Activated CD4-positive, alpha-beta memory T cell treated with anti-CD3 and anti-CD28 coated beads, Interleukin-2, amount 10 ng/mL, durations not matched to agents 7 days and 5 days (primary cell): ENCODE measurements at regions not wholly inside any gene's neighbourhood (a gene's known extent, or its start where the extent isn't known, plus 50 kb on each side); places are given as distances from the start of the nearest gene placed in this dataset.
"Not testable (repeated sequence)": the region's sequence is repeated elsewhere in the genome, so short reads cannot be mapped to it uniquely, and the experiment has no call there.

Source experiments
- CTCF ChIA-PET: fragments of 350-600 bp; sonication (Branson Sonifier 250); formaldehyde crosslinking; loops from one replicate; lab custom pipeline; 2021; ENCODE audit warnings: antibody characterized with exemption, inconsistent platforms; lab: Charles Lee
- POLR2A ChIA-PET: fragments of 350-600 bp; sonication (Branson Sonifier 250); formaldehyde crosslinking; loops from one replicate; lab custom pipeline; 2021; ENCODE audit warnings: antibody characterized with exemption; lab: Charles Lee
- DNase-seq: peaks from one replicate; pipeline ENCODE4 v3.0.0-alpha.2; 2020
- H3K27ac Mint-ChIP-seq: one replicate; pipeline ENCODE4 v1.8.0; 2021; ENCODE audit warnings: mild to moderate bottlenecking, mixed read lengths
- H3K27me3 Mint-ChIP-seq: one replicate; pipeline ENCODE4 v1.8.0; 2021; ENCODE audit warnings: mixed read lengths
- H3K36me3 Mint-ChIP-seq: one replicate; pipeline ENCODE4 v1.8.0; 2021; ENCODE audit warnings: low read depth, mixed read lengths
- H3K4me1 Mint-ChIP-seq: one replicate; pipeline ENCODE4 v1.8.0; 2021; ENCODE audit warnings: mixed read lengths
- H3K4me3 Mint-ChIP-seq: one replicate; pipeline ENCODE4 v1.8.0; 2021; ENCODE audit warnings: mild to moderate bottlenecking, mixed read lengths
- H3K9me3 Mint-ChIP-seq: one replicate; pipeline ENCODE4 v1.8.0; 2021; ENCODE audit warnings: mixed read lengths

DNA sequence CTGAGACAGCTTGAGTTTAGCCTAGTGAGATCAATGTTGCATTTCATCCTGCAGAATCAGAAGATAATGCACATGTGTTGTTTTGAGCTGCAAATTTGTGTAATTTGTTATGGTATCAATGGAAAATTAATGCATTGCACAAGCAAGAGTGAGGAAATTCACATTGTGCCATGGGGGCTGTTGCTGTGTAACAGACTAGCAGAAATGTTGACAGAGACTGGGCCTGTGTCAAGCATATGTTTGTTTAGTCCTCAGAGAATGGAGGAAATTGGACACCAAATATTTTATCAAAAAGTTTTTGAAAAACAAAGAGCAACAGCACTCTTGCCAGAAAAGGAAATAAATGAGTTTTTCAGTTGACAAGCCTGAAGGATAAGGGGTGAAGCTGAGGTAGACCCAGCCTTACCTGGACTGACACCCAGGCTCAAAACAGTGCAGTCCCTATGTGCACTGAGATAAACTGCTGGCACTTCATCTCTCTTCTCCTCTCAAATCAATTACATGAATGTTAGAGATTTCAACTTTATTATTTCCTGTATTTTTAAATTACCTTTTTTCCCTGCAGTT lies 1150.0 kb downstream of the FSCB start:
- ChIA-PET POLR2A (no interaction called here), CTCF (no interaction called here)
- Mint-ChIP-seq H3K27me3 (no peaks in the 10 kb centered on the region), H3K27ac (no peak overlapping the region), H3K36me3 (no peaks in the 10 kb centered on the region), H3K9me3 (peaks cover 2% of the 10 kb centered on the region), H3K4me1 (no peaks in the 10 kb centered on the region), H3K4me3 (no peak overlapping the region)
- no peak for DNase-seq

DNA sequence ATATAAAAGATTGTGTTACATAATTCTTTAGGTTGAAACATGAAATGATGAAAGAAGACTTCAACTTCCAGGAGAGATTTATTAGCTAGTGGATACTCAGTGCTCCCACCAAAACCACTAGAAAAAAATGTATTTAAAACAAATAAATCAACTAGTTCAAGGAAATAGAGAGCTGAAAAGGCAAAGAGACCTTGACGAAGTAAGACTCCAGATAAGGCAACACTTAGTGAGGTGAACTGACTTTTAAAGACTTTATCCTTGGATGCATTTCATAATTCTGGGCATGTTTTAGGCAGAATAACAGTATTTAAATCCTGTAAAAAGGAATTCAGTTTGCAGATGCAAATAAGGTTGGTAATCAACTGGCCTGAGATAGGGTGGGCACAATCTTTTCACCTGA lies 1150.7 kb downstream of the FSCB start:
- DNase-seq: no peak
- peaks cover 2% of the 10 kb centered on the region for H3K9me3 Mint-ChIP-seq
- no peak overlapping the region for H3K27ac Mint-ChIP-seq
- H3K4me3 Mint-ChIP-seq: no peak overlapping the region
- H3K4me1 Mint-ChIP-seq: no peaks in the 10 kb centered on the region
- ChIA-PET CTCF (no interaction called here), POLR2A (no interaction called here)
- no peaks in the 10 kb centered on the region for H3K36me3 Mint-ChIP-seq
- no peaks in the 10 kb centered on the region for H3K27me3 Mint-ChIP-seq

DNA sequence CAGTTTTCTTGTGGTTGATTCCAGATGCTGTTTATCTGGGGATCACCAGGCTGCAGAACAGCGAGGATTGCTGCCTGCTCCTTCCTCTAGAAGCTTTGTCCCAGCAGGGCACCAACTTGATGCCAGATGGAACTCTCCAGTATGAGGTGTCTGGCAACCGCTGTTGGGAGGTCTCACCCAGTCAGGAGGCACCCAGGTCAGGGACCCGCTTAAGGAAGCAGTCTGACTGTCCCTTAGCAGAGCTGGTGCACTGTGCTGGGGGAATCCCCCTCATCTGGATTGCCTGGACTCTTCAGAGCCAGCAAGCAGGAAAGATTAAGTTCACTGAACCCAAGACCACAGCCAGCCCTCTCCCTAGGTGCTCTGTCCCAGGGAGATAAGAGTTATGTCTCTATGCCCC lies 1165.2 kb downstream of the FSCB start:
- no peaks in the 10 kb centered on the region for H3K27me3 Mint-ChIP-seq
- no peak for DNase-seq
- H3K36me3 Mint-ChIP-seq: no peaks in the 10 kb centered on the region
- ChIA-PET CTCF (no interaction called here), POLR2A (interaction anchor here (0.5 kb wide), 1 partner anchor 32 kb away, joined by 3 read pairs; no protein-coding TSS in a partner anchor)
- H3K27ac Mint-ChIP-seq: no peak overlapping the region
- no peaks in the 10 kb centered on the region for H3K4me1 Mint-ChIP-seq
- peaks cover 16% of the 10 kb centered on the region for H3K9me3 Mint-ChIP-seq
- no peak overlapping the region for H3K4me3 Mint-ChIP-seq

DNA sequence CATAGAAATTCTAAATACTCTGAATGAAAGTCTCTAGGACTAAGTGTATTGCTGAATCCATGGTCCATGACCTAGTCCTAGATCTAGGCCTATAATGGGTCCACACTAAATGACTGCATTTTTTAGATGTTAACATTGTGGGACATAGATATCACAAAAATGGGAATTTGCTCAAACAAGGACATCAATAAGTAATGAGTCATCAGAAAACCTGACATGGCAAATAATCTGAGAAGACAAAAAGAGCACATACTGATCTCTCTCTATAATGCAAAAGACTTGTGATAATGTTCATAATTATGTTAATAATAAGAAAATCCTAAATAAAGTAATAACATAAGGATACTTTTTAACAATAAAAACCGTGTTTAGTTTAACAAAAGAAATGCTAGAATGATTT lies 1168.4 kb downstream of the FSCB start:
- POLR2A ChIA-PET: no interaction called here
- Mint-ChIP-seq H3K4me3 (no peak overlapping the region), H3K27me3 (no peaks in the 10 kb centered on the region), H3K4me1 (no peaks in the 10 kb centered on the region), H3K9me3 (peaks cover 12% of the 10 kb centered on the region), H3K36me3 (no peaks in the 10 kb centered on the region), H3K27ac (no peak overlapping the region)
- CTCF ChIA-PET: no interaction called here
- DNase-seq: no peak

DNA sequence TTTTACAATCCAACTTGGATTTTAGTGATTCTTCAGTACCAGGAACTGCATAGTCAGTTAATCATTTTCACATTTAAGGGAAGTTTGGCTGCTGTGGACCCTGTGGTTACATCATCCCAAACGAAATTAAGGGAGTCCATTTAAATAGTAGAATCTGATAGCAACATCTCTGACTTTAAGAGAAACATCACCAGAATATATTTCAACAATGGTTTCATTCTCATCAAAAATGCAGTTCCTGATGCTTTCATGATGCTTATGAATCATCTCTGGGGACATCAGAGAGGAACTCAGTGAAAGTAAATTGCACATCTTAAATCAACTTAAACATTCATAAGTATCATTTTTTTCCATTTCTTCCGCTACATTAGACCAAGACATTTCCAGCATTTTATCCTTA lies 1170.7 kb downstream of the FSCB start:
- ChIA-PET CTCF (no interaction called here), POLR2A (no interaction called here)
- no peak for DNase-seq
- H3K36me3 Mint-ChIP-seq: no peaks in the 10 kb centered on the region
- H3K27me3 Mint-ChIP-seq: no peaks in the 10 kb centered on the region
- H3K4me1 Mint-ChIP-seq: no peaks in the 10 kb centered on the region
- H3K9me3 Mint-ChIP-seq: peaks cover 8% of the 10 kb centered on the region
- H3K27ac Mint-ChIP-seq: no peak overlapping the region
- no peak overlapping the region for H3K4me3 Mint-ChIP-seq

DNA sequence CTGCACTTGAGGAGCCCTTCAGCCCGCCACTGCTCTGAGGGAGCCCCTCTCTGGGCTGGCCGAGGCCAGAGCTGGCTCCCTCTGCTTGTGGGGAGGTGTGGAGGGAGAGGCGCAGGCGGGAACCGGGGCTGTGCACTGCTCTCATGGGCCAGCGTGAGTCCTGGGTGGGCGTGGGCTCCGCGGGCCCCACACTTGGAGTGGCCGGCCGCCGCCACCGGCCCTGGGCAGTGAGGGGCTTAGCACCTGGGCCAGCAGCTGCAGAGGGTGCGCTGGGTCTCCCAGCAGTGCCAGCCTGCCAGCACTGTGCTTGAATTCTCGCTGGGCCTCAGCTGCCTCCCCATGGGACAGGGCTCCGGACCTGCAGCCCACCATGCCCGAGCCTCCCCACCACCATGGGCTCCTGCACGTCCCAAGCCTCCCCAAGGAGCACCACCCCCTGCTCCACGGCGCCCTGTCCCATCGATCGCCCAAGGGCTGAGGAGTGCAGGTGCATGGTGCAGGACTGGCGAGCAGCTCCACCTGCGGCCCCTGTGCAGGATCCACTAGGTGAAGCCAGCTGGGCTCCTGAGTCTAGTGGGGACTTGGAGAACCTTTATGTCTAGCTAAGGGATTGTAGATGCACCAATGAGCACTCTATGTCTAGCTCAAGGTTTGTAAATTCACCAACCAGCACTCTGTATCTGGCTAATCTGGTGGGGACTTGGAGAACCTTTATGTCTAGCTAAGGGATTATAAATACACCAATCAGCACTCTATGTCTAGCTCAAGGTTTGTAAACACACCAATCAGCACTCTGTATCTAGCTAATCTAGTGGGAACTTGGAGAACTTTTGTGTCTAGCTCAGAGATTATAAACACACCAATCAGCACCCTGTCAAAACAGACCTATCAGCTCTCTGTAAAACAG lies 1180.3 kb downstream of the FSCB start:
- H3K4me3 Mint-ChIP-seq, DNase-seq, H3K9me3 Mint-ChIP-seq, H3K36me3 Mint-ChIP-seq, H3K27me3 Mint-ChIP-seq, H3K4me1 Mint-ChIP-seq, POLR2A ChIA-PET, H3K27ac Mint-ChIP-seq: not testable (repeated sequence)
- CTCF ChIA-PET: interaction anchor here (0.6 kb wide), 1 partner anchor 24 kb away, joined by 4 read pairs; no protein-coding TSS in a partner anchor

DNA sequence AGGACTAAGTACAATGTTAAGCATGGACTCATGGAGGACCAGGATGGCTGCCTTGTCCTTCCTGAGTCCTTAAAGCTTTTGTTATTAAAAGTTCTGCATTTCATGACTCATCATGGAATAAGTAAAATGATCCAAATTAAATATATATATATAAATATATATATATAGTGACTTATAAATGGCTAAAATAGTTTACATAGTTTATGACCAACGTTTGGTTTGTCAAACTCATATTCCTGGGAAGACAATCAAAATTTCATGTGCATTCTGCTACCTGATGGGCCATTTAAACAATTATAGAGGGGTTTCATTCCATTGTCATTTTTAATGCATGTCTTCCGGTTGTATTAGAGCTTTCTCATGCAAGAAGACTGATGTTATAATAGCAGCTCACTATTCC lies 1190.7 kb downstream of the FSCB start:
- Mint-ChIP-seq H3K27me3 (no peaks in the 10 kb centered on the region), H3K36me3 (no peaks in the 10 kb centered on the region), H3K27ac (no peak overlapping the region), H3K4me1 (no peaks in the 10 kb centered on the region), H3K4me3 (no peak overlapping the region), H3K9me3 (peaks cover under 1% of the 10 kb centered on the region)
- ChIA-PET CTCF (no interaction called here), POLR2A (no interaction called here)
- DNase-seq: no peak

DNA sequence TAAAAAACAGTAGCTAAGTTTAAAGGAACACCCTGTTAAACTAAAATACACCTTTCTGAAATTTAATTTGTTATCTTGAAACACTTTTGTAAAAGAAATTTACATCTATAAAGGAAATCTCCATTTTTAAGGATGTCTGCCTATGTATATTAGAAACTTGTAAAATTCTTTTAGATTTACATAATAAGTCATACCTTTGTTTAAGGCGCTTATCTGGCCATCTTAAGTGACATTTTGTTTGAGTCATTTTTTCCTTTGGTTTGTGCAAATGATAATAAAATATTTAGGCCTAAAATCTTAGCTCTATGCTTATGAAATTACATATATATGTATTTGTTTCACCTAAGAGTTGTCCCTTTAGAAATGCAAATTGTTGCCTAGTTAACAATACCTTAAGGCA lies 1193.4 kb downstream of the FSCB start:
- H3K27ac Mint-ChIP-seq: no peak overlapping the region
- no peaks in the 10 kb centered on the region for H3K4me1 Mint-ChIP-seq
- no peaks in the 10 kb centered on the region for H3K9me3 Mint-ChIP-seq
- H3K4me3 Mint-ChIP-seq: no peak overlapping the region
- CTCF ChIA-PET: no interaction called here
- no peak for DNase-seq
- no peaks in the 10 kb centered on the region for H3K36me3 Mint-ChIP-seq
- H3K27me3 Mint-ChIP-seq: no peaks in the 10 kb centered on the region
- POLR2A ChIA-PET: no interaction called here

DNA sequence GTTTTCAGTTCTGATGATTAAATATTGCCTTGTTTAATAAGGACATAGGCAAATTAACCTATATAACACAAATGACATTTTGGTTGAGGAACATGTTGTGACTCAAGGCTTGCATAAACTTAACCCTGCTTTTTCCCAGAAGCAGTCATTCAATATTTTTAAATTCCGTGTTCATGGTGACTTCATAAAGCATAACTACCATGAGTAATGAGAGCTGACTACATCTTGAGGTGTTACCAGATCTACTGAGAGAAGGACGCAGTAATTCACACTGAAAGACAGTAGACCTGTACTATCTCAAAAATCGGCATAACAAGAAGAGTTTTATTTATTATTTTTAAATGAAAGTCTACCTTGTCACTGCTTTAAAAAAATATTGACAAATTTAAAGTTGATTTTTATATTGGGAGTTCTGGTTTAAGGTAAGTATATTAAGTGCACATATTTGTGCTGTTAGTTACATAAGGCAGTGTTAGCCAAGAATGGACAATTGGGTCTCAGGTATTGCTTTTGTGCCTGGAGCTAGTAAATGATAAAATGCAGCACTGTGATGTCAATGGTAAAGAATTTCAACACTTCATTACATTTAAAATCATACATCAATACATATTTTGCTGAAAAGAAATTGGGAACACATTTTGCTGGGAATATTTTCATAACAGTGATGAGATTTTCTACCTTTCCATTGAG lies 1198.5 kb downstream of the FSCB start:
- Mint-ChIP-seq H3K27ac (no peak overlapping the region), H3K4me1 (no peaks in the 10 kb centered on the region), H3K9me3 (no peaks in the 10 kb centered on the region), H3K36me3 (no peaks in the 10 kb centered on the region), H3K4me3 (no peak overlapping the region), H3K27me3 (no peaks in the 10 kb centered on the region)
- CTCF ChIA-PET: no interaction called here
- POLR2A ChIA-PET: no interaction called here
- no peak for DNase-seq

DNA sequence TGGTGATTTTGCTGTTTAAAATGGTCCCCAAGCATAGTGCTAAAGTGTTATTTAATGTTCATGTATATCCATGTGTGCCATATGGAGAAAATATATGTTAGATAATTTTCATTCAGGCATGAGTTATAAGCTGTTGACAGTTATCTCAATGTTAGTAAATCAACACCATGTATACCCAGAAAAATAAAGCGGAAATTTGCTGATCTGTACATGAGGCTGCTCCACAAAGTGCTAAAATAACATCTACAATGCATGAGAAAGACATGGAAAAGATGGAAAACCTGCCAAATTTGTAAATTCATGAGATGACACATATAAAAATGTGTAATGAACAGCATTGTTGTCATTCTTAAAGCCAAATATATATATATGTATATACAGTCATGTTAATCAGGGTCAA lies 1199.2 kb downstream of the FSCB start:
- no peak overlapping the region for H3K27ac Mint-ChIP-seq
- H3K36me3 Mint-ChIP-seq: no peaks in the 10 kb centered on the region
- CTCF ChIA-PET: no interaction called here
- DNase-seq: no peak
- no peaks in the 10 kb centered on the region for H3K4me1 Mint-ChIP-seq
- H3K9me3 Mint-ChIP-seq: no peaks in the 10 kb centered on the region
- no peaks in the 10 kb centered on the region for H3K27me3 Mint-ChIP-seq
- POLR2A ChIA-PET: no interaction called here
- no peak overlapping the region for H3K4me3 Mint-ChIP-seq

DNA sequence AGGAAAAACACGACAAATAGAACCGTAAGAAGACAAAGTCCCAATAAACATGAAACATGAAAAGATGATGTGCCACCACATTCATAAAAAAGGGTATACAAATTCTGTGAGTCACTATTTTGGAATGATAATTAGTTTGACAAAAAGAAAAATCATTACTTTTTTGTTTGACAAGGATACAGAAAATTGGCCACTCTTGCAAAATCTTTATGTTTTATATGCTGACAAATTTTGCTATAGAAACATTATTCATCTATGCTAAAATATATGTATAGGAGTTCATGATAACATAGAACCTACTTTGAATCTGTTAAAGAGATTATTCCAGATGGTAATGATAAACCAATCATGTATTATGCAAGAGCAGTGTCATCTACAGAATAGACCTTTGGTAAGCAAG lies 1201.0 kb downstream of the FSCB start:
- Mint-ChIP-seq H3K9me3 (peaks cover 1% of the 10 kb centered on the region), H3K4me3 (no peak overlapping the region), H3K27me3 (no peaks in the 10 kb centered on the region), H3K27ac (no peak overlapping the region), H3K36me3 (no peaks in the 10 kb centered on the region), H3K4me1 (no peaks in the 10 kb centered on the region)
- no peak for DNase-seq
- ChIA-PET CTCF (no interaction called here), POLR2A (no interaction called here)

DNA sequence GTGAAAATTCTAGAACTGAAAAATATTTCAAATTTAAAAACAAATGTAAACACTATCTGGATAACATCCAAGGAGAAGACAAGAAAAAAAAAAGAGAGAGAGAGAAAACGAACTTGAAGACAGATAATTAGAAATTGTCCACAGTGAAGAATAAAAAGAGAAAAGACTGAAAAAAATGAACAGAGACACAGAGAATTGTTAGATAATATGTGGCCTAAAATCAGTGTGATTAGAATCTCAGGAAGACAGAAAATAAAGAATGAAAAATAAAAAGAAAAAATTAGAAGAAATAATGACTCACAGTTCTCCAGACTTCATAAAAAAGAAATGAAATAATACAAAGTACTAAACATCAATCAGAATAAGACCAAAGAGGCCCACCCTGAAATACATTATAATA lies 1209.3 kb downstream of the FSCB start:
- Mint-ChIP-seq H3K4me1 (no peaks in the 10 kb centered on the region), H3K27ac (no peak overlapping the region), H3K27me3 (no peaks in the 10 kb centered on the region), H3K9me3 (peaks cover 18% of the 10 kb centered on the region), H3K4me3 (no peak overlapping the region), H3K36me3 (no peaks in the 10 kb centered on the region)
- POLR2A ChIA-PET: no interaction called here
- CTCF ChIA-PET: no interaction called here
- no peak for DNase-seq

DNA sequence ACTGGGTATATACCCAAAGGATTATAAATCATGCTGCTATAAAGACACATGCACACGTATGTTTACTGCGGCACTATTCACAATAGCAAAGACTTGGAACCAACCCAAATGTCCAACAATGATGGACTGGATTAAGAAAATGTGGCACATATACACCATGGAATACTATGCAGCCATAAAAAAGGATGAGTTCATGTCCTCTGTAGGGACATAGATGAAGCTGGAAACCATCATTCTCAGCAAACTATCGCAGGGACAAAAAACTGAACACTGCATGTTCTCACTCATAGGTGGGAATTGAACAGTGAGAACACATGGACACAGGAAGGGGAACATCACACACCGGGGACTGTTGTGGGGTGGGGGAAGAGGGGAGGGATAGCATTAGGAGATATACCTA lies 1211.0 kb downstream of the FSCB start:
- H3K4me1 Mint-ChIP-seq, H3K27me3 Mint-ChIP-seq, H3K4me3 Mint-ChIP-seq, CTCF ChIA-PET, DNase-seq, H3K36me3 Mint-ChIP-seq, POLR2A ChIA-PET, H3K27ac Mint-ChIP-seq: not testable (repeated sequence)
- H3K9me3 Mint-ChIP-seq: peaks cover 17% of the 10 kb centered on the region
